ENCODE measurements at regions not wholly inside any gene's neighbourhood (a gene's known extent, or its start where the extent isn't known, plus 50 kb on each side); places are given as distances from the start of the nearest gene placed in this dataset.

DNA sequence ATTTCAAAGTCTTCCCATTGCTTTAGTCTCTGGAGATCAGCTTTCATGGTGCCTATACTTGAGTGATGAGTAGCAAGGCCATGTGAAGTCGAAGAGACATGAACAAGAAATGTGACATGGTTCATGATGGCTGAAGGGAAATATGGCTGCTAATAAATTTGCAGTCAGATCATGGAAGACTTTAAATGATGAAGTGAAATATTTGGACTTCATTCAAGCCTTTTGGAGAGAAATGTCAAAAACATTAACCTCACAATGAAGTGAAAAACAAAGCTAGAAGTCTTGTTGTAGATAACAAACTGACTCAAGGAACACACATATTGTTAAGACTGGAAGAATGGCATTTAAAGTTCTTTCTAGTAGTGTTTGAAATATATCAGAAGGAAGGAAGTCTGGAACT, 120.3 kb upstream of the CCDC54 start:
- no peak for DNase-seq (ENCODE audit: low read depth in 2 of 2)

DNA sequence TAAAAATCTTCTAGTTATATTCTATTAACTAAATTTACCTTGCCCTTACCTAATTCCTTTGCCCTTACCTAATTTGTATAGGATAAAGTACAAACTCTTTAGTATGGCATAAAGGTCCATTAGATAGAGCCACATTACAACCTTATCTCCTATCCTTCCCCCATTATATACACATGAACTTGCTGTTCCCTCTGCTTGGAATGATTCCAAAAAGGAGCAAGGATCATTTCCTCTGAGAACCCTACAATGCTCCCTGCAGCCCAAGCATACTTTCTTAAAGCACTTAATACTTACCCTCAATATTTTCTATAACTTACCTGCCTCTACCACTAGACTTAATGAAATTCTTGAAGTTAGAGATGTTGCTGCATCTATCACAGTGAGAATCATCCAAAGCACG, 118.9 kb upstream of the CCDC54 start:
- DNase-seq (ENCODE audit: low read depth in 2 of 2), result no peak

DNA sequence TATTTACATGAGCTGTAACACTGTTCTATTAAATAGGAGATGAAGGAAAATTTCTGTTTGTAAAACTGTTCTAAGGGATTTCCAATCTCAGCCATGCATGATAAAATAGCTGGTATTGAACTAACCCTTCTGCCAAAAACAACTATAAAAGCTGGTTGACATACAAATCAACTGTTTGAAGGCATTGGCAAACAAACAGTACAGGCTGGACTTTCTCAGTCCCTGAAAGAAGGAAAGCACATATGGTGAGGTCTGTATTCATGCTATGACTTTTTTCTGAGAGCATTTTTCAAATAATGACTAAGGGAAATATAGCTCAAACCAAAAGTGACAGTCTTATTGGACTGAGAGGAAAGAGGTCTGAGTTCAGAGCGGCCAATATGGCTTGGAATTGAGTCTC, 117.0 kb upstream of the CCDC54 start:
- no peak for DNase-seq (ENCODE audit: low read depth in 2 of 2)

DNA sequence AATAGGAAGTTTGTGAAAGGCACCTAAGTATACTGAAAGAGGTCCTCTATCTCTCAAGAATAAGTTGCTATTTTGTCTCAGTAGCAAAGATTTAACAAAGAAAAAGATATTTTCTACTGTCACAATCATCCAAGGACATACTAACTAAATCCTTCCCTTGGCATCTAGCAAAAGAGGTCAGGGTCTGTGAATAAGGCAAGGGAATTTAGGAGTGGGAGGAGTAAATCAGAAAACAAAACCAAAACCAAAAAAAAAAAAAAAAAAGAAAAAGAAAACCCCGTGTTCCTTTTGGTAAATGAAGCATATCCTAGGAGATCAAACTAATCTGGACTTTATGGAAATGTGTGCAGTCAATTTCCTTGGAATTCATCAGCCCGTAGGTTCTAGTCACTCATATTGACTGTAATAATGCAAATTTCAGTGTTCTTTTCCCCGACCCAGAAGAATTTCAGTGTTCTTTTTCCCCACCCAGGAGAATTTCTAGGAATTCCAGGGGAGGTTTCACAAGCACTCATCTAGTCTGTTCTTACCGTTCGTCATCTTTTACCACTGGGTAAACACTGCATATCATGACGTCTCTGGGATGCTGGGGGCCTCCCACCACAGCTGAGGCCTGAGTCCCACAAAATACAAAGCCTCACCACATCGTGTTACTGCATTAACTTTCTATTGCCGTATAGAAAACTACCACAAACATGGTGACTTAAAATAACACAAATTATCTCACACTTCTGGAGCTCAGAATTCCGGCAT, 113.8 kb upstream of the CCDC54 start:
- no peak for DNase-seq (ENCODE audit: low read depth in 2 of 2)

DNA sequence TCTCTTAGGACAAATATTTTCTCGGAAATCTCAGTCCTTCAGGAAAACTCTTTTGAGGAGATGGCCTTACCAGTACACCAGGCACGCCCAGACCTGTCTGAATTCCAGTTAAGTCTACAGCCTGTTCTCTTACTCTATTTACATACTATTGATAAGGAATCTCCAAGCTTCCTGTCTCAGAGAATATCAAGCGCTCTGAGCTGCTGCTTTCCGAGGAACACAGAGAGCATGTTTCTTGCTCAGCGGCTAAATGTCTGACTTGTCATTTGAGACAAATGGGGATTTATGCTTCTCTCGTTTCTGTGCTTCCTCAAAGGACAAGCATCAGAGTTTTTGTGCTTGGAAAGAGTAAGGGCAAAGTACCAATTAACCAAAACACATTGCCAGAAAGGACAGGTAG, 112.4 kb upstream of the CCDC54 start:
- DNase-seq (ENCODE audit: low read depth in 2 of 2), result no peak

DNA sequence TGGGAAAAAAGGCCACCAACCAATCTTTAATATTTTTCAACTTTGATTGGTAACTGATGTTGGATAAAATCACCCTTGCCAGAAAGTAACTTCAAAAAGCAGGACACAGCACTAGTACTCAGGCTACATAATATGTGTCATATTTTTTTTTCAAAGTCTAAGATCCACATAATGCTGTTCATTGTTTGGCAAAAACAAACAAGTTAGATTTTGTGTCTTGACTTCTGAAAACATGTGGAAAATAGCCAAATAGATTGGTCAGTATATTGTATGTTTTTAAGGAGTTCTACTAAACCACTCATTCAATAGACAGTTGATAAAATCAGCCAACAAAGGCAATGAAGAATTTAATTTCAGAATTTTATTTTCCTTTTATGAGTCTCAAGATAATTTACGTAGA, 111.7 kb upstream of the CCDC54 start:
- DNase-seq (ENCODE audit: low read depth in 2 of 2), result no peak

DNA sequence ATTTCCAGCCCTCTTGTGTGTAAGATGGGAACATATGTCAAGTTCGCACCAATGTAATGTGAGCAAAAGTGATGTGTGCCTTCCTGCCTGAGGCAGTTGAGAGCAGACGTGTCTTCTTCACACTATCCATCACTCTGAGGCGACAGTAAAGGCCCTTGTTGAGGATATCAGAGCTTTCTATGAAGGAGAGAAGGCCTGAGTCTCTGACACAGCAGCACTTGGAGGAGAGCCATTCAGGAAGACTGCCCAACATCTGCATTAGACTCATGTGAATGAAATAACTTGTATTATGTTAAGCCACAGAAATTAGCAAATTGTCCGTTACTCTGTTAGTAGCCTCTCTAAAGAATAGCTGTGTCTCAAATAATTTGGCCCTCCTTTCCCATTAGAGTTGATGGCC, 108.8 kb upstream of the CCDC54 start:
- no peak for DNase-seq (ENCODE audit: low read depth in 2 of 2)

DNA sequence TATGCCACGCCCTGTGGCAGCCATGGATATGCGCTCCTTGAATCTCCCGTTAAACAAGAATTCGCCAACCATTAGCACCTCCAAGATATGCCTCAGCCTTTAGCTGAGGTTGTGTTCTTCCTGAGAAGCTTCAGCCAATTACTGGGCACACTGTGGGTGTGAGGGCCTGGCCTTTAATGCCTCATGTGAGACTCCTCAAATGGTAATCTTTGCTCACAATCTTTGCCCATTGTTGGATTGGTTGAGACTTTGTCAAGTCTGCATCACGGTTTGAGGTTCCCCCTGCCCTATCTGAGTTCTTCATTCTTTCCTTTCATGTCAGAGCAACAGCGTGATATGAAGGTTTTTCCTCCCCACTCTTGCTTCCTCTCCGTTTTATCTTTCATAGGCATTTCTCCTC, 108.1 kb upstream of the CCDC54 start:
- DNase-seq (ENCODE audit: low read depth in 2 of 2), result no peak

DNA sequence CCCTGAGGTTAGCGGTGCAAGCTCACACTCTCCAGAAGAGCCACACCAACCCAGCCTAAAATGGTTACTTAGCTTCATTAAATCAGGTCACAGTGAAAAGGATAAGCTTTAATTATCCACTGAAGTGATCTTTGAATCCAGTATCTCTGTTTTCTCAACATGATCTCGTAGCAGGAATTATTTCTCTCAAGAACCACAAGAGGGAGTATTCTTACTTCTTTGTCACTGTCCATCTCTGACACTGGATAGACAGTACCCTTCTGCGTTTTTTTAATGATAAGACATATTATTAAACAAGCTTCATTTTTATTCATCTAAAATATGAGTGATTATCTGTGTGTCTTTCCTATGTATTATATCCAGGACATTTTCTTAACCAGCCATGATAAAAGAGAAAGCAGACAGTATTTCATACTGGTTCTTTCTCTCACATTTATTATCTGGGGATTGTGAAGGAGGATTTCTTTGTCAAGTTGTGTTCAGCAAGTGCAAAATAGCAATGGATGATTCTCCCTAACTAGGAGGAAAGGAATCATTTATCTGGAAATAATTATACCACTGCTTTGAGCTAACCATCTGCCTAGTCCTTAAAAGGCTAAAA, 105.4 kb upstream of the CCDC54 start:
- no peak for DNase-seq (ENCODE audit: low read depth in 2 of 2)

DNA sequence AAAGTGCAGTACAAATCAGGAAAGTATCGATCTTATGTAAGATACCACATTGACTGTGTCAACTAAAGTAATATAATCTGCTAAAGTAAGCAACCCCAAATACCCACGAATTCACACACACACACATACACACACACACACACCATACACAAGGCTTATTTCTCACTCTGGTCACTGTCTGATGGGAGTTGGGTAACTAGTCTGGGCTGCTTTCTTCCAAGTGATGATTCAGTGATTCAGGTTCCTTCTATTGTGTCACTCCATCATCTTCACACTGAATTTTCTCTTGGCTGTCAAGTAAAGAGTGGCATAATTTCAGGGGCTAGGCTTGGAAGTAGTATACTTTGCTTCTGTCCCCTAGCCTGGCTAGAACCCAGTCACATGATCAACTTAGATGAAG, 104.8 kb upstream of the CCDC54 start:
- no peak for DNase-seq (ENCODE audit: low read depth in 2 of 2)

DNA sequence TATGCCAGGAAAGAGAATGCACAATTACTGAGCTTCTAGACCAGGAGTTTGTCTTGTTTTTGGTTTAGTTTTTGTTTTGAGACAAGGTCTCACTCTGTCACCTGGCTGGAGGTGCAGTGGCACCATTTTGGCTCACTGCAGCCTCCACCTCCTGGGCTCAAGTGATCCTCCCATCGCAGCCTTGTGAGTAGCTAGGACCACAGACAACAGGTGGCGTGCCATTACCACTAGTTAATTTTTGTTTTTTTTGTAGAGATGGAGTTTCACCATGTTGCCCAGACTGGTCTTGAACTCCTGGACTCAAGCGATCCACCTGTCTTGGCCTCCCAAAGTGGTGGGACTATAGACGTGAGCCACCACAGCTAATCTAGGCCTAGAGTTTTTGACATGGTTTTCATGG, 104.4 kb upstream of the CCDC54 start:
- no peak for DNase-seq (ENCODE audit: low read depth in 2 of 2)

DNA sequence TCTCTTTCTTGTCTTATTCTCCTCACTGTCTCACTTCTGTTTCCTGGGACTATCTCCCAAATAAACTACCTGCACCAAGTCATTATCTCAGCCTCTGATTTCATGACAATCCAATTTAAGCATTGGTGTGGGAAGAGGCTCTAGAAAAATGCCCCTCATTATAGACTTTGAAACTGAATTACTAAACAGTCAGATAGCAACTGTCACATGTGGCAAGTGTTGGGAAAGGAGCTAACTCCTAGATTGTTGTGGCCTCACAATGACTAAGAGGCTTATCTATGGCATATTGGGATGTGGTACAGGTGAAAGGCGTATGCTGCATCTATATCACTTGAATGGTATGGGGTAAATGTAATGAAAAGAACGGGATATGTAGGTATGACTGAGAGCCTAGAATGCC, 103.5 kb upstream of the CCDC54 start:
- DNase-seq (ENCODE audit: low read depth in 2 of 2), result no peak

DNA sequence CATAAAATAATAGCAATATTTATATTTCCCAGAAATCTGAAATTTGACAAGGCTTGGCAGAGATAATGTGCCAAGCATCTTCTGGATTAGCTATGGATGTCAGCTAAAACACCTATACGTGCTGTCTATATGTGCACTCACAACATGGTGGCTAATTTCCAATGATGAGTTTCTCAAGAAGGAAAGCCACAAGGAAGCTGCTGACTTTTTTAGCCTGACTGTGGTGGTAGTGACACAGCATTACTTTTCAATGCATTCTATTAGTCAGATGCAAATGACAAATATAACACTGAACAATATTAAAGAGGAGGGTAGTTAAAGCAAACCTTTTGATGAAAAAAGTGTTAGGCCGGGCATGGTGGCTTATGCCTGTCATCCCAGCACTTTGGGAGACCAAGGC, 101.7 kb upstream of the CCDC54 start:
- no peak for DNase-seq (ENCODE audit: low read depth in 2 of 2)

DNA sequence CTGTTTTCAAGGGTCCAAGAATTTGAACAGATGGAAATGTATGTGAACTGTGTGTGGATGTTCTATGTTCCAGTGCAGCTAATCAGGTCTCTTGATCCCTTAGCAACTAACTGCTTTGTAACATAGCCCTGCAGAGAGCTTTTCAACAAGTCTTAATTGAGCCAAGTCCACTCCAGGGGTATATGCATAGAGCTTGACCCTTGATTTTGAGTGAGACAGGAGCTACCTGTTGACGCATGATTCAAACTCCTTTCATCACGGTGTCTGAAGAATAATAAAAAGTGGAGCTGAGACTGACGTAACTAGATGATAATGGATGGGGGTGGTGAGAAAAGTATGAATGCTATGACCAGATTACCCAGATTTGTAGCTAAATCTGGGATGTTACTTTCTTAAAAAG, 93.3 kb upstream of the CCDC54 start:
- no peak for DNase-seq (ENCODE audit: low read depth in 2 of 2)

DNA sequence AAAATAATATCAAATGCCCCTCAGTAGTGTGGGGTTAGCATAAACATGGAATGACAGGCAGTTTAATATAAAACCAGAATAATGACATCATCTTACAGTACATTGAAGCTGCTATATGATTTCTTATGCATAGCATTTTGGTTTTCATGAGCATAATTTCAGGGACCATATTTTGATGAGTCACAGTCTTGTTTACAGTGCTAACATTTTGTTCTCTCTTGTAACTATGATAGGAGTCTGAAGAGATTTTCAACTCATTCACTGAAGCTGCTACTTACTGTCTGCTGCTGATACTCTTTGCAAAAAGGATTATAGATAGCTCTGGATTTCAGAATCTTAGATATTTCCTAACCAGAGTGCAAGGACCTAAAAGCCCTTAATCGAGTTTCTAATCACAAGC, 92.6 kb upstream of the CCDC54 start:
- DNase-seq (ENCODE audit: low read depth in 2 of 2), result no peak

DNA sequence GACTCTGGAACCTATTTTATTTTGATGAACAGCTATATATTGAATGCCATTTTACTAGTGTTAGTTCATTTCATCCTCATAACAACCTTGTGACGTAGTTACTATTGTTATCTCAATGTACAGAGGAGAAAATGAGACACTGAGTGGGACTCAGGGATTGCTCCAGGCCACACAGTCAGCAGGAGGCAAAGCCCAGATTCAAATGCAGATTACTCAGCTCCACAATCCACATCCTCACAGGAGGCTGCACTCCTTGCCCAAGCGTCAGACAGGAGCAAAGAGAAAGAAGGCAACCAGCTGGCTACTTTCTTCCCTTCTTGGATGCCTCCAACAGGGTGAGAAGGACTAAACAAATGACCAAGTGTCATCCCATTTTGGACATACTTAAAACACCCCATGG, 92.0 kb upstream of the CCDC54 start:
- DNase-seq (ENCODE audit: low read depth in 2 of 2), result no peak

DNA sequence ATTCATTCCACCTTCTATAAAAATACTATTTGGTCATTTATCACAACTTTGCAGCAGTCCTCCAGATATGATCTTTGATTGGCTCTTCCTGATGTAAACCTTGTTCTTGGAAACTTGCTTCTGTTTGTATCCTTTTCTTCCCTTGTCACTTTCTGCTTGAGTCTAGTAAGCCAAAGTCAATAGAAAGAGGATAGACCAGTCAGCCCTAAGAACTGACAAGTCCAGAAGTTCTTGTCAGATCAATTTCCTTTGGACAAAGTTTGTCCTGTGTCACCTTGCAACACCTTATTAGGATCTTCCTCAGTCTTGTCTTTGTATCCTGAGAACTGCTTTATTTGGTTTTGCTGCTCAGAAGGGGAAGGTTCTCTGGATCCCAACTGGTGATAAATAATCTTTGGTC, 87.9 kb upstream of the CCDC54 start:
- DNase-seq (ENCODE audit: low read depth in 2 of 2), result no peak

DNA sequence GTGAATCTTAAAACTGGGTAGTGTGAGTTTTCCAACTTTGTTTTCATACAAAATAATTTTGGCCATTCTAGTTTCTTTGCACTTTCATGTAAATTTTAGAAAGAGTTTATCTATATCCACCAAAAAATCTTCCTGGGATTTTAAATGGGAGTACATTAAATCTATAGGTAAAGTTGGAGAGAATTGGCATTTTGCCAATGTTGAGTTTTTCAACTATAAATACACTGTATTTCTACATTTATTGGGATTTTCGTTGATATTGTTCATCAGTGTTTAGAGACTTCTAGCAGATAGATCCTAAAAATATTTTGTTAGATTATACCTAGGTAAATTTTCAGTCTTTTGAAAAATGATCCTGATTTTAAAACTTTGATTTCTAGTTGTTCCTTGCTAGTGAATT, 83.1 kb upstream of the CCDC54 start:
- no peak for DNase-seq (ENCODE audit: low read depth in 2 of 2)

DNA sequence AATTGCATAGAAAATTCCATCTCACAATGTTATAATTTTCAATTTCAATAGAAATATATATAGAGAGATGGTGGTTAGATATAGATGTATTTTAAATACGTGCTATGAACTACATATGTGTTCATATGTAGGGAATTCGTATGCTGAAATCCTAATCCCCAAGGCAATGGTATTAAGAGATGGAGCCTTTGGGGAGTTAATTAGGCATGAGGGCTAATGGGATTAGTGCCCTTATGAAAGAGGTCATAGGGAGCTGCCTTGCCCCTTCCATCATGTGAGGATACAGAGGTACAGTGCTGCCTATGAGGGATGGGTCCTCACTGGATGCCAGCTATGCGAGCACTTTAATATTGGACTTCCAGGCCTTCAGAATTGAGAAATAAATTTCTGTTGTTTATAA, 79.6 kb upstream of the CCDC54 start:
- no peak for DNase-seq (ENCODE audit: low read depth in 2 of 2)

DNA sequence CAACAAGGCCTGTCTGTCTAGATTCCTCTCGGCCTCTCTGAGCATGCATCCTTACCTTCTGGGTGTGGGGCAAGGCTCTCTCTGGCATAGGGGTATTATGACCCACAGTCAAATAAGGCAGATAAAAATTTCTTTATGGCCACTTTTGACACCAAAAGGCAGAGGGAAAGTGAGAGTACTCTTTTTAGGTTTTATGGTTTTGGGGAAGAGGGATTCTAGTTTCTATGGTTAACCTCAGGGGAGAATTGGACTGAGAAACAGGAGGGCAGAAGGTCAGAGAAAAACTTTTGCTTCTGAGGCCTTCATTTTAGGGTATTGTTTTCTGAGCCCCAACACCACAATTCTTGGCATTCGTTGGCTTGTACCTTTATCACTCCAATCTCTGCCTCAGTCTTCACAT, 70.0 kb upstream of the CCDC54 start:
- DNase-seq (ENCODE audit: low read depth in 2 of 2), result no peak

DNA sequence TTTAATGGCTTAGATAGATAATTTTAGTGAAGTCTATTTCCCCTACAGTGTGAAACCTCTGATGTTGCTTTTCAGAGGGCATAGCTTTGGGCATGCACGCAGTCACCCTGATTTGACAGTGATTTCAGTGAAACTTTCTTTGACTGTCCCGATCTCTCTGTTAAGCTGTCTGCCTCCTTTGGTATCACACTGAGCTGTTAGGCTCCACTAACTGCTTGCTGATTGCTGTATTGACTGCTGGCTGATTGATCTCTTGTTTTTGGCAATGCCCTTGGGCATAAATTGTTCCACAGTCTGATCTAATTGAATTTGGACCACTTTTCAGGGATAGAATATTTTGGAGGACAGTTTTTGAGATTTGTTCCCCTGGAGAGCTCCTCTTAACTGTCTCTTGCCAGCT, 68.5 kb upstream of the CCDC54 start:
- DNase-seq (ENCODE audit: low read depth in 2 of 2), result no peak

DNA sequence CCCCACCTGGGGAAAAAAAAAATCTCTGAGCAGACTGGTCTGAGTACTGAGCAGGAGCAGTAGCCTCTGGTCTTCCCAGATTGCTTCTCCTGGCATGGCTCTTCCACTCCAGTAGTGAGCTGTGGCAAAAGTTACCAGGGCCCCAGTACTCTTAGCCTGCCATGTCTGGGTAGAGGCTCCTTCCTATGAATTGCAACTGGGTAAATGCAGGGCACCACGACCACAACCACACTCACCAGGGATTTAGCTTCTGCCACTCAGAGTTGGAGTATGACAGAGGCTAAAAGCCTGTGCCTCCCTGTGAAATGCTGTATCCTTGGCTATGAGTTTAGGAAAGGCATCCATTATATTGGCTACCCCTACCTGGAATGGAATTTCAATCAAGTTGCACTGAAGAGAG, 67.9 kb upstream of the CCDC54 start:
- no peak for DNase-seq (ENCODE audit: low read depth in 2 of 2)

DNA sequence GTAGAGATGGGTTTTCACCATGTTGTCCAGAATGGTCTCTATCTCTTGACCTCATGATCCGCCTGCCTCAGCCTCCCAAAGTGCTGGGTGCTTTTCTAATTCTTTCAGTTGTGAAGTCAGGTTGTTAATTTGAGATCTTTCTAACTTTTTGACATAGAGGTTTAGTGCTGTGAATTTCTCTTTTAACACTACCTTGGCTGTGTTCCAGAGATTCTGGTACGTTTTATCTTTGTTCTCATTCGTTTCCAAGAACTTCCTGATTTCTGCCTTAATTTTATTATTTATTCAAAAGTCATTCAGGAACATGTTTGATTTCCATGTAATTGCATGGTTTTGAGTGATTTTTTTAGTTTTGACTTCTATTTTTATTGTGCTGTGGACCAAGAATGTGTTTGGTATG, 63.5 kb upstream of the CCDC54 start:
- DNase-seq (ENCODE audit: low read depth in 2 of 2), result no peak

DNA sequence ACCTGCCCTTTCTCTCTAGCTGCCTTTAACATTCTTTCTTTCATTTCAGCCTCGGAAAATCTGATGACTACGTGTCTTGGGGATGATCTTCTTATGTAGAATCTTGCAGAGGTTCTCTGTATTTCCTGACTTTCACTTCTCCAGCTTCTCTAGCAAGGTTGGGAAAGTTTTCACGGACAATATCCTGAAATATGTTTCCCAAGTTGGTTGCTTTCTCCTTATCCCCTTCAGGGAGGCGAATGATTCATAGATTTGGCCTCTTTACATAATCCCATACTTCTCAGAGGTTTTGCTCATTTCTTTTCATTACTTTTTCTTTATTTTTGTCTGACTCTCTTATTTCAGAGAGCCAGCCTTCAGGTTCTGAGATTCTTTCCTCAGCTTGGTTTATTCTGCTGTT, 62.1 kb upstream of the CCDC54 start:
- DNase-seq (ENCODE audit: low read depth in 2 of 2), result no peak
